ENCODE measurements at regions not wholly inside any gene's neighbourhood (a gene's known extent, or its start where the extent isn't known, plus 50 kb on each side); places are given as distances from the start of the nearest gene placed in this dataset.

GRCh38 chr1:239185245-239185619 is 201.1 kb upstream of the CHRM3 start:
- no peak for TF ChIP-seq CTCF (IDR thresholded peaks at IDR 0.05)
- no peak for TF ChIP-seq EZH2 (IDR thresholded peaks at IDR 0.05; ENCODE audit: borderline replicate concordance, insufficient read depth, low read depth, low read length, poor library complexity, severe bottlenecking)

All from B cell (primary cell).